ENCODE measurements at regions not wholly inside any gene's neighbourhood (a gene's known extent, or its start where the extent isn't known, plus 50 kb on each side); places are given as distances from the start of the nearest gene placed in this dataset.

- no peak overlapping the region for H3K4me3 ChIP-seq (replicated peaks in 1 of 3; ENCODE audit: low read depth in 2 of 3, low read length in 3 of 3)
- no peak overlapping the region for H2AFZ ChIP-seq (ENCODE audit: insufficient read depth, low read depth, low read length, poor library complexity, severe bottlenecking)
- 100% methylated on average over 1 of the region's 4 CpGs for WGBS (ENCODE audit: insufficient coverage)
- no peak overlapping the region for H3K27ac Mint-ChIP-seq
- H3K9me3 Mint-ChIP-seq: peaks cover 0 to 4% (median 0%) of the 10 kb centered on the region in 7 donors
- H3K36me3 Mint-ChIP-seq: no peaks in the 10 kb centered on the region
- intact Hi-C loops (cut with micrococcal nuclease): no loop called here
- no peak overlapping the region for H3K27ac ChIP-seq (ENCODE audit: low read depth in 1 of 2, low read length in 2 of 2)
- H4K20me1 ChIP-seq (ENCODE audit: insufficient read depth, low read length): no peaks in the 10 kb centered on the region
- H3K9me3 ChIP-seq (replicated peaks in 1 of 2; ENCODE audit: control insufficient read depth in 1 of 2, insufficient read depth in 1 of 2, low read length in 2 of 2): no peaks in the 10 kb centered on the region
- no peaks in the 10 kb centered on the region for H3K36me3 ChIP-seq (replicated peaks in 1 of 2; ENCODE audit: control insufficient read depth in 1 of 2, insufficient read depth in 2 of 2, low read length in 2 of 2)
- peaks cover 0 to 41% (median 3%) of the 10 kb centered on the region in 3 donors for H3K27me3 Mint-ChIP-seq (ENCODE audit: low read depth in 3 of 3)
- H3K4me2 ChIP-seq (replicated peaks; ENCODE audit: extremely low read depth, low read length, poor library complexity, severe bottlenecking): no peak overlapping the region
- H3K27me3 ChIP-seq (ENCODE audit: control insufficient read depth in 2 of 2, insufficient read depth in 2 of 2, low read length in 2 of 2): peaks cover 0 to 20% of the 10 kb centered on the region in 2 donors
- no peaks in the 10 kb centered on the region for H3K4me1 ChIP-seq (ENCODE audit: control insufficient read depth in 1 of 2, insufficient read depth in 2 of 2, low read length in 2 of 2)
- no peak for DNase-seq
- no peaks in the 10 kb centered on the region for H3K79me2 ChIP-seq (ENCODE audit: insufficient read depth, low read length)
- H3K4me1 Mint-ChIP-seq: peaks cover 2% of the 10 kb centered on the region
- no peak for TF ChIP-seq CTCF (IDR thresholded peaks at IDR 0.05)
- H3K4me3 Mint-ChIP-seq: no peak overlapping the region
- H3K9ac ChIP-seq (ENCODE audit: insufficient read depth, low read length, poor library complexity, severe bottlenecking): no peak overlapping the region
Measured at GRCh38 chrX:45859407-45859806, 658.7 kb upstream of the DIPK2B start.

GRCh38 chrX:45852884-45853283, 652.2 kb upstream of the DIPK2B start:
- Histone ChIP-seq H3K4me3 (replicated peaks in 1 of 3; ENCODE audit: low read depth in 2 of 3, low read length in 3 of 3) (no peak overlapping the region), H3K4me2 (replicated peaks; ENCODE audit: extremely low read depth, low read length, poor library complexity, severe bottlenecking) (no peak overlapping the region), H3K9ac (ENCODE audit: insufficient read depth, low read length, poor library complexity, severe bottlenecking) (no peak overlapping the region), H2AFZ (ENCODE audit: insufficient read depth, low read depth, low read length, poor library complexity, severe bottlenecking) (no peak overlapping the region), H3K79me2 (ENCODE audit: insufficient read depth, low read length) (no peaks in the 10 kb centered on the region), H3K27ac (ENCODE audit: low read depth in 1 of 2, low read length in 2 of 2) (no peak overlapping the region), H3K4me1 (ENCODE audit: control insufficient read depth in 1 of 2, insufficient read depth in 2 of 2, low read length in 2 of 2) (peaks cover 16 to 20% of the 10 kb centered on the region in 2 donors), H3K9me3 (replicated peaks in 1 of 2; ENCODE audit: control insufficient read depth in 1 of 2, insufficient read depth in 1 of 2, low read length in 2 of 2) (no peaks in the 10 kb centered on the region), H3K36me3 (replicated peaks in 1 of 2; ENCODE audit: control insufficient read depth in 1 of 2, insufficient read depth in 2 of 2, low read length in 2 of 2) (no peaks in the 10 kb centered on the region), H4K20me1 (ENCODE audit: insufficient read depth, low read length) (no peaks in the 10 kb centered on the region), H3K27me3 (ENCODE audit: control insufficient read depth in 2 of 2, insufficient read depth in 2 of 2, low read length in 2 of 2) (peaks cover 29 to 30% of the 10 kb centered on the region in 2 donors)
- no peak for DNase-seq
- Mint-ChIP-seq H3K9me3 (peaks cover 0 to 9% (median 8%) of the 10 kb centered on the region in 7 donors), H3K27ac (no peak overlapping the region), H3K4me1 (peaks cover 21% of the 10 kb centered on the region), H3K4me3 (no peak overlapping the region), H3K36me3 (no peaks in the 10 kb centered on the region), H3K27me3 (ENCODE audit: low read depth in 3 of 3) (peaks cover 26 to 41% (median 30%) of the 10 kb centered on the region in 3 donors)
- no CpG with 5 or more reads among the region's 3 CpGs for WGBS (ENCODE audit: insufficient coverage)
- no peak for TF ChIP-seq CTCF (IDR thresholded peaks at IDR 0.05)
- intact Hi-C loops (cut with micrococcal nuclease): no loop called here
